DND-41 (cell line): ENCODE measurements at regions not wholly inside any gene's neighbourhood (a gene's known extent, or its start where the extent isn't known, plus 50 kb on each side); places are given as distances from the start of the nearest gene placed in this dataset.

Experiments used
- EZH2 ChIP-seq: IDR thresholded peaks from 3 replicates; pipeline ENCODE4 v1.6.1; 2012; ENCODE audit warnings: borderline replicate concordance, low read depth, mild to moderate bottlenecking, moderate library complexity, low read length, inconsistent platforms; ENCODE audit not compliant: severe bottlenecking
- TF ChIP-seq, protein P1 (sequence below): IDR thresholded peaks from 2 replicates; pipeline ENCODE4 v1.5.1; 2012; ENCODE audit warnings: borderline replicate concordance, low read length, moderate library complexity, mild to moderate bottlenecking; ENCODE audit not compliant: poor library complexity, severe bottlenecking; ENCODE audit errors: extremely low read depth

- TF ChIP-seq, protein P1, sequence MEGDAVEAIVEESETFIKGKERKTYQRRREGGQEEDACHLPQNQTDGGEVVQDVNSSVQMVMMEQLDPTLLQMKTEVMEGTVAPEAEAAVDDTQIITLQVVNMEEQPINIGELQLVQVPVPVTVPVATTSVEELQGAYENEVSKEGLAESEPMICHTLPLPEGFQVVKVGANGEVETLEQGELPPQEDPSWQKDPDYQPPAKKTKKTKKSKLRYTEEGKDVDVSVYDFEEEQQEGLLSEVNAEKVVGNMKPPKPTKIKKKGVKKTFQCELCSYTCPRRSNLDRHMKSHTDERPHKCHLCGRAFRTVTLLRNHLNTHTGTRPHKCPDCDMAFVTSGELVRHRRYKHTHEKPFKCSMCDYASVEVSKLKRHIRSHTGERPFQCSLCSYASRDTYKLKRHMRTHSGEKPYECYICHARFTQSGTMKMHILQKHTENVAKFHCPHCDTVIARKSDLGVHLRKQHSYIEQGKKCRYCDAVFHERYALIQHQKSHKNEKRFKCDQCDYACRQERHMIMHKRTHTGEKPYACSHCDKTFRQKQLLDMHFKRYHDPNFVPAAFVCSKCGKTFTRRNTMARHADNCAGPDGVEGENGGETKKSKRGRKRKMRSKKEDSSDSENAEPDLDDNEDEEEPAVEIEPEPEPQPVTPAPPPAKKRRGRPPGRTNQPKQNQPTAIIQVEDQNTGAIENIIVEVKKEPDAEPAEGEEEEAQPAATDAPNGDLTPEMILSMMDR = no peak
- no peak for TF ChIP-seq EZH2
These were observed 54.7 kb downstream of the PTGR3 start for GRCh38 chr18:75154259-75154658.
